MG63 (cell line): ENCODE measurements at regions not wholly inside any gene's neighbourhood (a gene's known extent, or its start where the extent isn't known, plus 50 kb on each side); places are given as distances from the start of the nearest gene placed in this dataset.

Experiments
- DNase-seq: peaks from one replicate; pipeline ENCODE4 v3.0.0-alpha.2; 2020
- H3K27me3 ChIP-seq: fragments of 250-450 bp; sonication (Bioruptor Pico); 2 replicates; pipeline ENCODE4 v1.5.1; 2020; ENCODE audit warnings: mild to moderate bottlenecking, moderate library complexity
- H3K36me3 ChIP-seq: fragments of 250-450 bp; sonication (Bioruptor Pico); 2 replicates; pipeline ENCODE4 v1.5.1; 2020; ENCODE audit warnings: mild to moderate bottlenecking, moderate library complexity
- H3K4me3 ChIP-seq: fragments of 250-450 bp; sonication (Bioruptor Pico); 2 replicates; pipeline ENCODE4 v1.5.1; 2020; ENCODE audit warnings: mild to moderate bottlenecking, moderate library complexity
- H3K9me3 ChIP-seq: fragments of 250-450 bp; sonication (Bioruptor Pico); 2 replicates; pipeline ENCODE4 v1.5.1; 2020; ENCODE audit warnings: mild to moderate bottlenecking, moderate library complexity

- Histone ChIP-seq H3K9me3 (no peaks in the 10 kb centered on the region), H3K36me3 (no peaks in the 10 kb centered on the region), H3K4me3 (no peak overlapping the region), H3K27me3 (no peaks in the 10 kb centered on the region)
- no peak for DNase-seq
These were observed 107.8 kb upstream of the NAV2 start for GRCh38 chr11:19604679-19605375.

- H3K27me3 ChIP-seq, result no peaks in the 10 kb centered on the region
- H3K9me3 ChIP-seq, result no peaks in the 10 kb centered on the region
- no peak overlapping the region for H3K4me3 ChIP-seq
- no peak for DNase-seq
- H3K36me3 ChIP-seq, result no peaks in the 10 kb centered on the region
These were observed 108.9 kb upstream of the NAV2 start for GRCh38 chr11:19603771-19604170.

- Histone ChIP-seq H3K9me3 (no peaks in the 10 kb centered on the region), H3K36me3 (no peaks in the 10 kb centered on the region), H3K4me3 (no peak overlapping the region), H3K27me3 (no peaks in the 10 kb centered on the region)
- no peak for DNase-seq
These were observed 109.7 kb upstream of the NAV2 start for GRCh38 chr11:19602891-19603290.

GRCh38 chr11:19602406-19602805, 110.2 kb upstream of the NAV2 start:
- H3K36me3 ChIP-seq, result no peaks in the 10 kb centered on the region
- H3K27me3 ChIP-seq, result no peaks in the 10 kb centered on the region
- H3K9me3 ChIP-seq, result no peaks in the 10 kb centered on the region
- DNase-seq, result no peak
- H3K4me3 ChIP-seq, result no peak overlapping the region

GRCh38 chr11:19601235-19601634, 111.4 kb upstream of the NAV2 start:
- no peak overlapping the region for H3K4me3 ChIP-seq

GRCh38 chr11:19599681-19600080, 113.0 kb upstream of the NAV2 start:
- H3K27me3 ChIP-seq, result no peaks in the 10 kb centered on the region
- DNase-seq, result no peak
- H3K36me3 ChIP-seq, result no peaks in the 10 kb centered on the region
- H3K4me3 ChIP-seq, result no peak overlapping the region
- no peaks in the 10 kb centered on the region for H3K9me3 ChIP-seq

More at GRCh38 chr11:19601235-19601634, 111.4 kb upstream of the NAV2 start:
- H3K36me3 ChIP-seq, result no peaks in the 10 kb centered on the region
- H3K27me3 ChIP-seq, result no peaks in the 10 kb centered on the region
- no peak for DNase-seq
- no peaks in the 10 kb centered on the region for H3K9me3 ChIP-seq

GRCh38 chr11:19598876-19599486, 113.7 kb upstream of the NAV2 start:
- H3K4me3 ChIP-seq, result peak overlapping the region; percentile 18
- H3K9me3 ChIP-seq, result no peaks in the 10 kb centered on the region
- DNase-seq, result no peak
- no peaks in the 10 kb centered on the region for H3K36me3 ChIP-seq
- H3K27me3 ChIP-seq, result no peaks in the 10 kb centered on the region

- no peaks in the 10 kb centered on the region for H3K27me3 ChIP-seq
- H3K4me3 ChIP-seq, result peak overlapping the region; percentile 18
- H3K9me3 ChIP-seq, result no peaks in the 10 kb centered on the region
- H3K36me3 ChIP-seq, result no peaks in the 10 kb centered on the region
- DNase-seq, result no peak
These were observed 114.2 kb upstream of the NAV2 start for GRCh38 chr11:19598456-19598855.

GRCh38 chr11:19597876-19598275, 114.8 kb upstream of the NAV2 start:
- Histone ChIP-seq H3K9me3 (no peaks in the 10 kb centered on the region), H3K4me3 (peak overlapping the region; percentile 18; the same call in 1 of the 2 replicates), H3K36me3 (no peaks in the 10 kb centered on the region), H3K27me3 (no peaks in the 10 kb centered on the region)
- DNase-seq, result peak; percentile 55

GRCh38 chr11:19597206-19597605, 115.4 kb upstream of the NAV2 start:
- no peaks in the 10 kb centered on the region for H3K9me3 ChIP-seq
- H3K4me3 ChIP-seq, result no peak overlapping the region
- no peaks in the 10 kb centered on the region for H3K27me3 ChIP-seq
- peak; percentile 36 for DNase-seq
- no peaks in the 10 kb centered on the region for H3K36me3 ChIP-seq

GRCh38 chr11:19595840-19596751, 116.5 kb upstream of the NAV2 start:
- no peaks in the 10 kb centered on the region for H3K9me3 ChIP-seq
- DNase-seq, result peak; percentile 89
- H3K4me3 ChIP-seq, result no peak overlapping the region
- no peaks in the 10 kb centered on the region for H3K27me3 ChIP-seq
- no peaks in the 10 kb centered on the region for H3K36me3 ChIP-seq

- peak; percentile 69 for DNase-seq
- no peaks in the 10 kb centered on the region for H3K9me3 ChIP-seq
- H3K27me3 ChIP-seq, result no peaks in the 10 kb centered on the region
- no peak overlapping the region for H3K4me3 ChIP-seq
- H3K36me3 ChIP-seq, result no peaks in the 10 kb centered on the region
These were observed 117.2 kb upstream of the NAV2 start for GRCh38 chr11:19595499-19595839.

GRCh38 chr11:19594326-19594725, 118.3 kb upstream of the NAV2 start:
- Histone ChIP-seq H3K4me3 (no peak overlapping the region), H3K36me3 (no peaks in the 10 kb centered on the region), H3K27me3 (no peaks in the 10 kb centered on the region), H3K9me3 (no peaks in the 10 kb centered on the region)
- DNase-seq, result no peak

- DNase-seq, result no peak
- Histone ChIP-seq H3K4me3 (no peak overlapping the region), H3K9me3 (no peaks in the 10 kb centered on the region), H3K36me3 (no peaks in the 10 kb centered on the region), H3K27me3 (no peaks in the 10 kb centered on the region)
These were observed 119.8 kb upstream of the NAV2 start for GRCh38 chr11:19592842-19593241.

- Histone ChIP-seq H3K36me3 (no peaks in the 10 kb centered on the region), H3K27me3 (no peaks in the 10 kb centered on the region), H3K4me3 (no peak overlapping the region), H3K9me3 (no peaks in the 10 kb centered on the region)
- DNase-seq, result no peak
These were observed 122.9 kb upstream of the NAV2 start for GRCh38 chr11:19589567-19590260.

- no peak for DNase-seq
These were observed 124.7 kb upstream of the NAV2 start for GRCh38 chr11:19587979-19588378.

GRCh38 chr11:19580646-19581045, 132.0 kb upstream of the NAV2 start:
- Histone ChIP-seq H3K4me3 (no peak overlapping the region), H3K9me3 (no peaks in the 10 kb centered on the region), H3K36me3 (no peaks in the 10 kb centered on the region), H3K27me3 (no peaks in the 10 kb centered on the region)
- no peak for DNase-seq

More at GRCh38 chr11:19587979-19588378, 124.7 kb upstream of the NAV2 start:
- no peaks in the 10 kb centered on the region for H3K27me3 ChIP-seq
- H3K9me3 ChIP-seq, result no peaks in the 10 kb centered on the region
- no peak overlapping the region for H3K4me3 ChIP-seq
- no peaks in the 10 kb centered on the region for H3K36me3 ChIP-seq
